ENCODE measurements at regions not wholly inside any gene's neighbourhood (a gene's known extent, or its start where the extent isn't known, plus 50 kb on each side); places are given as distances from the start of the nearest gene placed in this dataset.
A peak's percentile ranks its signal among the peaks of the same experiment; 100 is the strongest.
"Not testable (repeated sequence)": the region's sequence is repeated elsewhere in the genome, so short reads cannot be mapped to it uniquely, and the experiment has no call there.

- Histone ChIP-seq H3K4me3 (no peak overlapping the region), H3K27ac (no peak overlapping the region), H3K4me1 (no peaks in the 10 kb centered on the region), H3K9me3 (no peaks in the 10 kb centered on the region), H3K27me3 (no peaks in the 10 kb centered on the region), H3K36me3 (no peaks in the 10 kb centered on the region)
- DNase-seq: no peak
- intact Hi-C loops (cut with DNase I): no loop called here
- TF ChIP-seq CTCF (IDR thresholded peaks at IDR 0.05): no peak
- no peak for ATAC-seq
Observed at GRCh38 chrX:40908857-40909475, 173.6 kb upstream of the MED14 start.

DNA sequence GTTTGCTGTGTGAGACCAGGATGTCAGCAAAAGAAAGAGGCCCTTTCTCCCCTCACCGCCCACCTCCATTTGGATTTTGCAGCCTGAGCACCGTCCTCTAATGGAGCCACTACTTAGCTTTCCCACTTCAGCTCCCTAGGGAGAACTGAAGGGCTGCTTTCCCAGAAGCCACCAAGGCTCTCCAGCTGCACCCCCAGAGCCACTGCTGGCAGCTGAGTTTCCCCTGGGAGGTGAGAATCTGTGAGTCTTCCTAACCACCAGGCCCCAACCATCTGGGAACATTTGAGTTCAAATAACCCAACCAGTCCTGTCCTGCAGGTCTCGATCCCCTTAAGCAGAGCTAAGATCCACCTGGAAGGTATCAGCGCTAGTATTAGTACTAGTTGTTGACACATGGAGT lies 173.1 kb upstream of the USP9X start:
- ATAC-seq: no peak
- Histone ChIP-seq H3K4me3 (no peak overlapping the region), H3K27ac (no peak overlapping the region), H3K36me3 (no peaks in the 10 kb centered on the region), H3K27me3 (no peaks in the 10 kb centered on the region), H3K4me1 (no peaks in the 10 kb centered on the region), H3K9me3 (no peaks in the 10 kb centered on the region)
- no peak for TF ChIP-seq CTCF (IDR thresholded peaks at IDR 0.05)
- intact Hi-C loops (cut with DNase I): no loop called here
- DNase-seq: no peak

- intact Hi-C loops (cut with DNase I): no loop called here
- no peaks in the 10 kb centered on the region for H3K27me3 ChIP-seq
- DNase-seq (no peak), ATAC-seq (no peak)
- H3K36me3 ChIP-seq: no peaks in the 10 kb centered on the region
- H3K4me1 ChIP-seq: no peaks in the 10 kb centered on the region
- H3K27ac ChIP-seq: no peak overlapping the region
- TF ChIP-seq CTCF (IDR thresholded peaks at IDR 0.05): no peak
- H3K4me3 ChIP-seq: no peak overlapping the region
- H3K9me3 ChIP-seq: no peaks in the 10 kb centered on the region
Observed at GRCh38 chrX:40912576-40912975, 172.7 kb upstream of the USP9X start.

- H3K27me3 ChIP-seq: no peaks in the 10 kb centered on the region
- H3K4me1 ChIP-seq: no peaks in the 10 kb centered on the region
- no peak overlapping the region for H3K4me3 ChIP-seq
- no peak overlapping the region for H3K27ac ChIP-seq
- TF ChIP-seq CTCF (IDR thresholded peaks at IDR 0.05): no peak
- H3K9me3 ChIP-seq: peaks cover 0 to 2% of the 10 kb centered on the region in 2 donors
- no peaks in the 10 kb centered on the region for H3K36me3 ChIP-seq
- DNase-seq (no peak), ATAC-seq (no peak)
- intact Hi-C loops (cut with DNase I): no loop called here
Observed at GRCh38 chrX:40920351-40920750, 164.9 kb upstream of the USP9X start.

GRCh38 chrX:40922307-40922706 lies 162.9 kb upstream of the USP9X start:
- Histone ChIP-seq H3K4me3 (no peak overlapping the region), H3K27me3 (no peaks in the 10 kb centered on the region), H3K36me3 (no peaks in the 10 kb centered on the region), H3K4me1 (no peaks in the 10 kb centered on the region), H3K9me3 (peaks cover 0 to 2% of the 10 kb centered on the region in 2 donors), H3K27ac (no peak overlapping the region)
- DNase-seq (no peak), ATAC-seq (peak; percentile 62)
- TF ChIP-seq CTCF (IDR thresholded peaks at IDR 0.05): peak in 1 of 2 donors; percentile 8
- intact Hi-C loops (cut with DNase I): no loop called here

DNA sequence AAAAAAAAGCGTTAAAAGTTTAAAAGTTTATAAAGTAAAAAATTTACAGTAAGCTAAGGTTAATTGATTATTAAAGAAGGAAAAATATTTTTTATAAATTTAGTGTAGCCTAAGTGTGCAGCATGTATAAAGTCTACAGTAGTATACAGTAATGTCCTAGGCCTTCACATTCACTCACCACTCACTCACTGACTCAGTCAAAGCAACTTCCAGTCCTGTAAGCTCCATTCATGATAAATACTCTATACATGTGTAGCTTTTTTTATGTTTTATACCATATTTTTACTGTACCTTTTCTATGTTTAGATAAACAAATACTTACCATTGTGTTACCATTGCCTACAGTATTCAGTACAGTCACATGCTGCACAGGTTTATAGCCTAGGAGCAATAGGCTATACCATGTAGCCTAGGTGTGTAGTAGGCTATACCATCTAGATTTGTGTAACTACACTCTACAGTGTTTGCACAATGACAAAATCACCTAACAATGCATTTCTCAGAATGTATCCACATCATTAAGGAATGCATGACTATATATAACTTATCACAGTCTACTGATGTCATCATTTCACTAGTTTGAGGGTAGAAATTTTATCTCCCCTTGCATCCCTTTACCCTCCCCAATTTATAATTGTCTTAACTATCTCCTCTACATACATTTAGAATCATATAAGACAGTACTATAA lies 158.4 kb upstream of the USP9X start:
- H3K4me1 ChIP-seq; ATAC-seq; H3K4me3 ChIP-seq; H3K9me3 ChIP-seq; H3K36me3 ChIP-seq; DNase-seq; H3K27ac ChIP-seq; H3K27me3 ChIP-seq; intact Hi-C loops (cut with DNase I): not testable (repeated sequence)

Data from left lung (tissue), 4 donors.